Neuronal stem cell (in vitro differentiated cells): ENCODE measurements at regions not wholly inside any gene's neighbourhood (a gene's known extent, or its start where the extent isn't known, plus 50 kb on each side); places are given as distances from the start of the nearest gene placed in this dataset.
A peak's percentile ranks its signal among the peaks of the same experiment; 100 is the strongest.

Experiments used
- DNase-seq: peaks from one replicate; pipeline ENCODE4 v3.0.0-alpha.2; 2013; ENCODE audit warnings: low spot score
- H2AFZ ChIP-seq: one replicate; pipeline ENCODE4 v1.6.1; 2013; ENCODE audit warnings: mild to moderate bottlenecking, low read length, inconsistent platforms
- H2AK5ac ChIP-seq: 2 replicates; pipeline ENCODE4 v1.6.1; 2013; ENCODE audit warnings: low read depth, mild to moderate bottlenecking, inconsistent platforms, low read length, moderate library complexity, mixed read lengths
- H2BK120ac ChIP-seq: 2 replicates; pipeline ENCODE4 v1.6.1; 2013; ENCODE audit warnings: low read depth, mild to moderate bottlenecking, inconsistent platforms, low read length, moderate library complexity, mixed read lengths
- H2BK12ac ChIP-seq: one replicate; pipeline ENCODE4 v1.6.1; 2013; ENCODE audit warnings: low read length, inconsistent platforms
- H2BK15ac ChIP-seq: 2 replicates; pipeline ENCODE4 v1.6.1; 2013; ENCODE audit warnings: mild to moderate bottlenecking, low read length, inconsistent platforms, mixed read lengths
- H2BK5ac ChIP-seq: one replicate; pipeline ENCODE4 v1.6.1; 2013; ENCODE audit warnings: inconsistent platforms, mild to moderate bottlenecking, low read length, moderate library complexity
- H3K14ac ChIP-seq: one replicate; pipeline ENCODE4 v1.6.1; 2013; ENCODE audit warnings: low read length, inconsistent platforms
- H3K18ac ChIP-seq: 2 replicates; pipeline ENCODE4 v1.6.1; 2013; ENCODE audit warnings: low read length, inconsistent platforms
- H3K23ac ChIP-seq: 2 replicates; pipeline ENCODE4 v1.6.1; 2013; ENCODE audit warnings: low read depth, mild to moderate bottlenecking, mixed read lengths, low read length, inconsistent platforms; ENCODE audit not compliant: poor library complexity
- H3K27ac ChIP-seq: replicated peaks from 3 replicates; pipeline ENCODE4 v1.5.1; 2013; ENCODE audit warnings: low read length, inconsistent platforms
- H3K27me3 ChIP-seq, 3 experiments: 2 replicates each; pipeline ENCODE4 v1.6.1; 2013; ENCODE audit warnings: low read length in 3 of 3, mild to moderate bottlenecking in 2 of 3, inconsistent platforms in 1 of 3, low read depth in 1 of 3, mixed read lengths in 1 of 3, moderate library complexity in 1 of 3; ENCODE audit not compliant: control insufficient read depth in 3 of 3, insufficient read depth in 3 of 3
- H3K36me3 ChIP-seq, 2 donors: replicated peaks in 1 of 2; 2 replicates each; pipeline ENCODE4 v1.6.1; 2013; ENCODE audit warnings: low read length in 2 of 2; ENCODE audit not compliant: control insufficient read depth in 2 of 2, insufficient read depth in 2 of 2
- H3K4ac ChIP-seq: 2 replicates; pipeline ENCODE4 v1.6.1; 2013; ENCODE audit warnings: inconsistent platforms, mild to moderate bottlenecking, low read length, moderate library complexity
- H3K4me1 ChIP-seq, 2 donors: 1 replicate in 1 of 2; 2 replicates in 1 of 2; pipeline ENCODE4 v1.6.1; 2013; ENCODE audit warnings: low read length in 2 of 2, low read depth in 1 of 2; ENCODE audit not compliant: control insufficient read depth in 2 of 2, insufficient read depth in 1 of 2
- H3K4me2 ChIP-seq: one replicate; pipeline ENCODE4 v1.6.1; 2013; ENCODE audit warnings: mild to moderate bottlenecking, low read length, inconsistent platforms; ENCODE audit not compliant: insufficient read depth, poor library complexity, severe bottlenecking
- H3K4me3 ChIP-seq, 2 donors: 2 replicates each; pipeline ENCODE4 v1.5.1; 2013; ENCODE audit warnings: low read length in 2 of 2, mild to moderate bottlenecking in 2 of 2, inconsistent platforms in 1 of 2, moderate library complexity in 1 of 2
- H3K79me1 ChIP-seq: one replicate; pipeline ENCODE4 v1.6.1; 2013; ENCODE audit warnings: low read depth, mild to moderate bottlenecking, inconsistent platforms, low read length, moderate library complexity
- H3K9ac ChIP-seq: one replicate; pipeline ENCODE4 v1.6.1; 2013; ENCODE audit warnings: mild to moderate bottlenecking, low read depth, low read length, inconsistent platforms; ENCODE audit not compliant: poor library complexity
- H3K9me3 ChIP-seq, 2 donors: replicated peaks in 1 of 2; 2 replicates each; pipeline versions ENCODE3 to v1.6.1; 2013; ENCODE audit warnings: low read length in 2 of 2, mild to moderate bottlenecking in 2 of 2, inconsistent platforms in 1 of 2, low read depth in 1 of 2, mixed read lengths in 1 of 2, moderate library complexity in 1 of 2; ENCODE audit not compliant: control insufficient read depth in 2 of 2, insufficient read depth in 1 of 2
- H4K8ac ChIP-seq: one replicate; pipeline ENCODE4 v1.6.1; 2013; ENCODE audit warnings: low read depth, mild to moderate bottlenecking, inconsistent platforms, low read length, moderate library complexity
- H4K91ac ChIP-seq: one replicate; pipeline ENCODE4 v1.6.1; 2013; ENCODE audit warnings: low read length, low read depth, mild to moderate bottlenecking, inconsistent platforms; ENCODE audit not compliant: poor library complexity
- WGBS, 2 donors: extraction: QIAGEN DNeasy Blood & Tissue Kit; methylation state at CpG; one replicate each; pipeline ENCODE4 v1.1.7; 2013; ENCODE audit warnings: missing lambda C conversion rate in 2 of 2, mixed read lengths in 1 of 2; ENCODE audit not compliant: insufficient read length in 2 of 2, insufficient replicate concordance in 1 of 2; ENCODE audit errors: extremely low coverage in 2 of 2; 5-methylcytosine and 5-hydroxymethylcytosine counted together

DNA sequence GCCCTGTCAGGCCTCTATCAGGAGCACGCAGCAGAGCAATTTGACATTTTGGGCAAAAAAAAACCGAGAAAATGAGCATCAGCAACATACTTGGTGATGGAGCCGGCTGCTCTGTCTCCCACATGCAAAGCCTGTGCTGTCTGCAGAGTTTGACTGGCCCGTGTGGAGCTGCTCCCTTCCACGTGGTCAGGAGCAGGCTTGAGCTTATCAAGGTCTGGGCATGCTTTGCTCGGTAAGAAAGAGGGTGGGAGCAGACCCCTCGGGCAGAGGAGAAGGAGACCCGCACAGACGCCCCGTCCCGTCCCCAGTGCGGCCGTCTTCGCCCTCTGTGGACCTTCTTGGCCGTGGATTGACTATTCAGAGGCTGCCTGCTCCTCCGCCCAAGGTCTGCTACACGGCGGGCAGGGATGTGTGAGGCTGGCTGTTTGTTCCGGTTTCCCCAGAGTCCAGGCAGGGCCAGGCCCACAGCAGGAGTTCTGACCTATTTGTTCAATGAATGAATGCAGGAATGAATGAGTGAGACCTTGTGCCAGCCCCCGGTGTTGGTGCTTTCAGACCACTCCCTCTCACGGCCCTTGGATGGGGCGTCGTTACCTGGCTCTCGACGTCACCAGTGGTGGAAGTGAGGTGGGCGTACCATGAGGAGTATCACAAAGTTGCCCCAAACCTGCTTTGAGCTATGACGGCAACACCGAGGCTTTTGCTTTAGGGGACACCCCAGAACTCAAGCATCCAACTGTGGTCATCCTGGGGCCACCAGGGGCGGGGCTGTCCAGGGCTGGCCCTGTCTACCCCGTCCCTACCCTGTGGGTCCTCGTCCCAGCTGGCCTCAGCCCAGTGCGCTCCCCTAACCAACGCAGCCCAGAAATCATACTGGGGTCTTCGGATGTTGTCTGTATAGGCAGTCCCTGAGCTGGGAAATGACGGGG is 54.7 kb upstream of the ADRA2C start:
- Histone ChIP-seq H4K8ac (no peak overlapping the region), H3K4me1 (peaks cover 19 to 33% of the 10 kb centered on the region in 2 donors), H3K4ac (peak overlapping the region; percentile 59), H2AFZ (no peak overlapping the region), H3K4me2 (no peak overlapping the region), H3K14ac (peak overlapping the region; percentile 85), H2BK5ac (peak overlapping the region; percentile 6), H3K9me3 (peaks cover 0 to 6% of the 10 kb centered on the region in 2 donors), H3K36me3 (peaks cover 0 to 3% of the 10 kb centered on the region in 2 donors), H3K79me1 (peaks cover 2% of the 10 kb centered on the region), H3K23ac (no peak overlapping the region), H3K27me3 (peaks cover 0 to 10% (median 5%) of the 10 kb centered on the region in 3 experiments), H2AK5ac (peak overlapping the region; percentile 79), H3K4me3 (no peak overlapping the region), H3K18ac (peak overlapping the region; percentile 93), H3K27ac (no peak overlapping the region), H4K91ac (peak overlapping the region; percentile 69), H2BK120ac (peak overlapping the region; percentile 65), H2BK15ac (peak overlapping the region; percentile 87), H2BK12ac (peak overlapping the region; percentile 50), H3K9ac (no peak overlapping the region)
- no peak for DNase-seq
- WGBS, 2 donors, result no CpG with 5 or more reads among the region's 35 CpGs

DNA sequence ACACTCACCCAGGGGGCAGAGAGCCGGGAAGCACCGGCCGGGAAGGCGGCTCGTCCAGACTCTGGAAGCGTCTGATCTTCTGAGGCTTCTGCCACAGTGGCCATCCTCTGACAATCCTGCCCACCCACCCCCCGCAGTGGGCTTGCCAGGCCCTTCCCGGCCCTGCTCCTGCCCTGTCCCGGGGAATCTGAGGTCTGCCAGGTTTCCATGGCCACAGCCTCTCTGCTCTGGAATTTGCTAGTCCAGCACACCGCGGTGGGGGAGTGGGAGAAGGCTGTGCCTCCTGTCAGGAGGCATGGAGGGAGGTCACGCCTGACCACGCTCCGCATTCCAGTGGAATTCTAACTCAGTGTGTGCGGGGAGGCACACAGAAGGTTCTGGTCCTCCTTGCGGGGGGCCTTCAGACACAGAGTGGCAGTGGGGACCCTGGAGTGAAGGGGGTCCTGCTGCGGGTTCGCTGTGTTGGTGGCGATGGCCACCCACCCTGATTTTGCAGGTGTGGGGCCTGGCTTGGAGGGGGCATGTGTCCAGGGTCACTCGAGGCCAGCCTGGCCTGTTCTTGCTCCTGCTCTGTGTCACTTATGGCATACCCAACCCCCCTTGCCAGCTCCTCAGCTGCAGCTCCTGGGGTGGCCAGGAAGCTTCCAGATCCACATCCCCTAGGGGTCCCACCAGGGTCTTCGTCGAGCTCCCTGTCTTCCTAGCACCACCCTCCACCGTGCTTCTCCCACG is 55.6 kb upstream of the ADRA2C start:
- Histone ChIP-seq H3K4me1 (peaks cover 19 to 36% of the 10 kb centered on the region in 2 donors), H4K8ac (no peak overlapping the region), H3K27ac (no peak overlapping the region), H3K27me3 (peaks cover 0 to 10% (median 5%) of the 10 kb centered on the region in 3 experiments), H2BK5ac (peak overlapping the region; percentile 30), H2AK5ac (peak overlapping the region; percentile 79), H2BK15ac (peak overlapping the region; percentile 57), H3K18ac (peak overlapping the region; percentile 93), H3K79me1 (peaks cover 2% of the 10 kb centered on the region), H3K36me3 (peaks cover 0 to 3% of the 10 kb centered on the region in 2 donors), H3K14ac (peak overlapping the region; percentile 85), H2BK120ac (peak overlapping the region; percentile 18), H3K23ac (no peak overlapping the region), H3K4ac (peak overlapping the region; percentile 30), H2BK12ac (peak overlapping the region; percentile 30), H3K9ac (no peak overlapping the region), H3K4me2 (no peak overlapping the region), H3K4me3 (no peak overlapping the region), H2AFZ (no peak overlapping the region), H3K9me3 (peaks cover 0 to 6% of the 10 kb centered on the region in 2 donors), H4K91ac (peak overlapping the region; percentile 31)
- DNase-seq, result peak; percentile 54
- no CpG with 5 or more reads among the region's 24 CpGs for WGBS, 2 donors

DNA sequence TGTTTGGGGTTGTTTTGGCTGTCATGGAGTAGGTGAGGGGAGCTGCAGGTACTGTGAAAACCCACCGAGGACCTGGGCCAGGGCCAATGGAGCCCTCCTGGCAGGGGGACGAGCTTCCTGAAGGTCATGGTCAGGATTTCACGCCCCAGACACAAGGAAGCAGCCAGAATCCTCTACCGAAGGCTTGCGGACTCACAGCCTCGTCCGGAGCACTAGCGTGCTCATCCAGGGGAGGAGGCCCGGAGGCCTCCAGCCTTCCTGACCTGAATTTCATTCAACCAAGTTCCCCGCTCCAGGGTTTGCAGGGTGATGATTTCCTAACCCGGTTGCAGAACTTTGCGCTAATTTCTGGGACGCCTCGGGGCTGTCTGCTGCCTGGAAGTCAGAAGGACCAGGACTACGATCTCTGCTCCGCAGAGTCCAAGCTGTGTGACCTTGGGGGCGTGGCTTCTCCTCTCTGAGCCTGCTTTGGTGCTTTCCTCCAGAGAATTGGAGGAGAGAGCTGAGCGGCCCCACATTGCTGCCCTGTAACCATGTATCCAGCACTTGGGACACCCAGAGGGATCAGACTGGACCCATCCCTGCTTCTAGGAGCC is 56.2 kb upstream of the ADRA2C start:
- peaks cover 2% of the 10 kb centered on the region for H3K79me1 ChIP-seq
- no CpG with 5 or more reads among the region's 18 CpGs for WGBS, 2 donors
- no peak overlapping the region for H3K4me3 ChIP-seq
- H3K14ac ChIP-seq, result no peak overlapping the region
- H3K4me2 ChIP-seq, result no peak overlapping the region
- no peak overlapping the region for H3K9ac ChIP-seq
- peaks cover 0 to 5% (median 5%) of the 10 kb centered on the region in 3 experiments for H3K27me3 ChIP-seq
- H3K4ac ChIP-seq, result peak overlapping the region; percentile 17
- peaks cover 19 to 37% of the 10 kb centered on the region in 2 donors for H3K4me1 ChIP-seq
- peak overlapping the region; percentile 57 for H2BK15ac ChIP-seq
- H3K18ac ChIP-seq, result peak overlapping the region; percentile 93
- no peak overlapping the region for H2BK120ac ChIP-seq
- peak overlapping the region; percentile 10 for H2AK5ac ChIP-seq
- no peak overlapping the region for H3K23ac ChIP-seq
- H2AFZ ChIP-seq, result no peak overlapping the region
- H4K91ac ChIP-seq, result no peak overlapping the region
- H2BK5ac ChIP-seq, result peak overlapping the region; percentile 30
- H3K27ac ChIP-seq, result no peak overlapping the region
- H3K36me3 ChIP-seq, result peaks cover 0 to 3% of the 10 kb centered on the region in 2 donors
- H4K8ac ChIP-seq, result no peak overlapping the region
- no peak for DNase-seq
- H2BK12ac ChIP-seq, result no peak overlapping the region
- H3K9me3 ChIP-seq, result peaks cover 0 to 6% of the 10 kb centered on the region in 2 donors
